ENCODE measurements at regions not wholly inside any gene's neighbourhood (a gene's known extent, or its start where the extent isn't known, plus 50 kb on each side); places are given as distances from the start of the nearest gene placed in this dataset.

- DNase-seq: no peak
Observed at GRCh38 chrX:151796576-151796975, 62.0 kb downstream of the CNGA2 start.

- DNase-seq: no peak
Observed at GRCh38 chrX:151801980-151802379, 67.4 kb downstream of the CNGA2 start.

DNA sequence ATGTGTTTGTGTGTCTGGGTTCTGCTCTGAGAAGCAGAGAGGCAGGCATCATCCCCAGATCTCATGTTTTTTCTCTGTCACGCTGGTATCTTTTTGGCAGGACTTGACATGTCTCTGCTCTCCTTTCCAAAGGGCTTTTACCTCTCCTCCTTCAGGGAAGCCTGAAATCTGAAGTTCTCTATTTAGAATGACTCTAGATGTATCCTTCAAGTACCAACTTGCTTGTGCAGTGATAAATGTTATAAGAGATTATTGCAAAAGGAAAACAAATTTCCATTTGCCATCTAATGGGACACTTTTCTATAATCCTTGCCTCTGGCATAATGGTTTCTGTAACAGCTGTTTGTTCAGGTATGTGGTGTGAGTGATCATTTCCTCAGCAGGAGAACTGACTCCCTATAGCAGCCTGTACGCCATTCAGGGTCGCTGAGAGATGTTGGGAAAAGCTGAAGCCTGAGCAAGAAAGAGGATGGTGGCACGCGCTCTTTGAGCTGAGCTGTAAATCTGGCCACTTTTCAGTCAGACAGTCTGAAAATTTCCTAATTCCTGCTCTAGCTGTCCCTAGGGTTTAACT is 72.5 kb downstream of the CNGA2 start:
- DNase-seq: no peak

- no peak for DNase-seq
Observed at GRCh38 chrX:151812661-151813060, 78.1 kb downstream of the CNGA2 start.

GRCh38 chrX:151814767-151815166 is 80.2 kb downstream of the CNGA2 start:
- DNase-seq: no peak

- DNase-seq: no peak
Observed at GRCh38 chrX:151815398-151815797, 80.9 kb downstream of the CNGA2 start.

DNA sequence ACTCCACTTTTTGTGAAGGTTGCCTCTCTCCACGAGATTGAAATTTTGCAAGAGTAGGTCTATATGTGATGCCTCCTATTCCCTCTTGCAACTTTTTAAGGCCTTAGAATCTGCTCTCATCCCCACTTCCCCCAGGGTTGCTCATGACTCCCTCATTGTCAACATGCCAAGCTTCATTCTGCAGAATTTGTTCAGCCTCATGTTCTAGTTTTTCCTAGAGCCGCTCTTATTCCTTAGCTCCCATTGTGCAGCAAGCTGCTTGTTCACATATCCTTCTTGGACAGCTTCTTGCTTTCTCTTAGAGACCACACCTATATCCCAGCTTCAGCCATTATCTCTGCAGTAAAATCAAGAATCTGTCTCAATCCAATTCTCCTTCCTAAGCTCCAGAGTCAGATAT is 82.4 kb downstream of the CNGA2 start:
- DNase-seq: no peak

- no peak for DNase-seq
Observed at GRCh38 chrX:151818828-151819227, 84.3 kb downstream of the CNGA2 start.

DNA sequence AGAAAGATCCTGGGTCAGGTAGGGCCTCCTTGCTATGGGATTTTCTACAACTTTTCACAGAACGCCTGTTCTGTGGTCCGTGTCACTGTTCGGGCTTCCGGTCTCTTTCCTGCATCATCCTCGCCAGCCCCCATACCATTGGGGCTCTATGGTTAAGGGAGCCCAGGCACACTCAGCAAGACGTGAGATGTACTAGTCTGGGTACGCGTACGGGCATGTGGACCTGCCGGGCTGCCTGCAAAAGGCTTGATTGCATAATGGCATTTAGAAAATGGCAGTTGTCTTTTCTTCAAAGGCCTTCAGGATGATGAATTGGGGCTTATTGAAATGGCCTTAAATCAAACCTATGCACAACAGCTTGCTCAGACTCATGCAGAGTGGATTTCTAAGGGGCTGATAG is 86.7 kb downstream of the CNGA2 start:
- DNase-seq: no peak

DNA sequence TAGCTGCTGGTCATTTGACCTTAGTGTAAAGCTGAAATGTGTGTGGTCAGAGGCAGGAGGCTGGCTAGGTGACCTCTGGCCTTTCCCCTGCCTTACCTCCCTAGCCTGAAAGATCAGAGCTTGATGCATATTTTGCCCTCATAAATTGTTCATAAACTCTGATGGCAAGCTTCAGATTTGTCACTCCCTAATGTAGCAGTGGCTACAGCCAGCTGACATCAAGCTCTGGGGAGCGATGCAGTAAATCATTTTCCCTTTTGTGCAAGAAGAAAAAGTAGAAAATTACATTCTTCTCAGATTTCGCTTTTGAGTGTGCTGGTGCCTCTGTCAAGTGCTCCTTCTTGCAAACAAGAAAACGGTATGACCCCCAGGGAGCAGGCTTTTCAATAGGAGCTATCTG is 87.7 kb upstream of the MAGEA4 start:
- DNase-seq: no peak

DNA sequence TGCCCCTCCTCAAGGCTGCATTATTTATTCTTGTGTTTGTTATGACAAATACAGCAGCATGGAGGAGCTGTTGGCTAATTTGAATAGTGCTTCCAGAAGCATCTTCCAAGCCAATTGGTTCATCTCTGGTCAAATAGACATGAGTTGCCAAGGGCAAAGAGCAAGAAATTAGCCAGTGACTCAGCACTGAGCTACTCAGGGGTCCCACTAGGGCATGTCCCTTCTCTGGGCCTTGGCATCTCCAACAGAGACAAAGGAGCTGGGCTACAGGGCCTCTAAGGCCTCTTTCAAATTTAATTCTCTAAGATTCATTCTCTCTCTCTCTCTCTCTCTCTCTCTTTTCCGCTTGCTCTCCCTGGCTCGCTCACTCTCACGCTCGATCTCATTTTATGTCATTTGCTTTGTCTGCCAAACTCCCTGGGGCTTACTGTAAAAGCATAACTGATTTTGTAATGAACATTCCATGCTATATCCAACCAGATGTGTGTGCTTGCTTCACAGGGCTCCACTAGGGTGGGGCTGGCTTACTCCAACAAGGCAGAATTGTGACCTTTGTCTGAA is 86.7 kb upstream of the MAGEA4 start:
- DNase-seq: peak; percentile 36

DNA sequence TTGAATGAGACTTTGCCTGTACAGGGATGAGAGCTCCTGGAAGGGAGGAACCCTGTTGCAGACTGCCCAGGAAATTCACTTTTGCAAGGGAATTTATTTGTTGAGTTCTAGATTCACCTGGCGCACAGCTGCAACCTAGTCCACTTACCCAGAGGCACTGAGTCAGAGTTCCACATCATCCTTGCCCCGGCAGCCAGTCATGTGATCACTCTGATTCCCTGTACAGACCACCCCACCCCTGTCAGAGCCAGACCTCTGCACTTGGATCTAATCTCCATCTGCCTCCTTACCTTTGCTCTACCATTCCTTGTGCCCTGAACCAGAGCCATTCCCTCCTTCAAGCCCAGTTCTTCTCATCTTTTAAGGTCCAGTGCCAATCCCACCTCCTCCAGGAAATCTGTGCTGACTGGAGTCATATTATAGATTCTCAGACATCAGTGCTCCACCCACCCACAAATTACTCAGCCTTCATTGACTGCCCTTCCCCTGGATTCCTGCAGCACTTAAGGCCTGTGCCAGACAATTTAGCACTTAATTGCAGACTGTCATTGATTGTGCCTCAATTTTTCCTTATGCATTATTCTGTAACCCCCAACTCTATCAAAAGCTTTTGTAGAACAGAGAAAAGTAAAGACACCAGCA is 84.1 kb upstream of the MAGEA4 start:
- no peak for DNase-seq

DNA sequence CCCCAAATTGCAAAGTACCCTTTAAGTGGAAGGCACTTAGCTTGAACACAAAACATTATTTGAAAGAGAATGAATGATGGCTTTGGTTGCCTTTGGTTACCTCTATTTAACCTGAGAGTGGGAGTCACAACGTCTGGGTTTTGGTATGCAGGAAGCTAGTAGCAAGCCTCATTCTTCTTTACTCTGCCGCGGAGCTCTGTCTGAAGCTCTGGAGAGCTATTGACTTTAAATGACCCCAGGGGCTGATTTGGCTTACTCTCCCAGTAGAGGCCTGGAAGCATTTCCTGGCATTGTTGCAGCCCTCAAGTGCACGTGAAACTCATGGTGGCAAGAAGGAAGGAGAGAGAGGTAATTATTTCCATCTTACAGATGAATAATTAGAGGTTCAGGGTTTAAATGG is 81.8 kb upstream of the MAGEA4 start:
- no peak for DNase-seq

GRCh38 chrX:151852294-151852693 is 60.4 kb upstream of the MAGEA4 start:
- no peak for DNase-seq

DNA sequence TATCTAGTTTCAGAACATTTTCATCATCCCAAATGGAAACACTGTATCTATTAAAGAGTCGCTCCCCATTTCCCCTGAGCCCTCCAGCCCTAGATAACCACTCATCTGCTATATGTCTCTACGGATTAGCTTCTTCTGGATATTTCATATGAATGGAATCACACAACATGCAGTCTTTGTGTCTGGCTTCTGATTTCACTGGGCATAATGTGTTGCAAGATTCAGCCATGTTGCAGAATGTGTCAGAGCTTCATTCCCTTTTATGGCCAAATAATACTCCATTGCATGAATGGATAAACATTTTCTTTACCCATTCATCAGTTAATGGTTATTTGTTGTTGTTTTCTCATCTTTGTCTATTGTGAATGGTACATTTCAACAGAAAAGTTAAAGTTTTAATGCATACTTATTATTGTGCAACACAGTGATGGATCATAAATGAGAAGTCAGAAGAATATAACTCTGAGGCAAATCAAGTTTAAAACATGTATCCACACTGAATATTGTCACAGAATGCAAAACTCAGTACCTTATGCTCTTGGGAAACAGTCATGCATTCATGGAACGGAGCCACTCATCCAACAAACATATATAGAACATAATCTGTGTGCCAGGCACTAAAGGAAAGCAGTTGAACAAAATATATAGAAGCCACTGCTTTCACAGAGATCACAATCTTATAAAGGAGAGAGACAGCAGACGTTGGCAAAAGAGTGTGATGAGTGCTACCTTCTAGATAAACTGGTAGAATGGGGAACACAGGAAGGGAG is 57.8 kb upstream of the MAGEA4 start:
- DNase-seq: no peak

GRCh38 chrX:151859481-151859880 is 53.2 kb upstream of the MAGEA4 start:
- DNase-seq: no peak

GRCh38 chrX:151860827-151861226 is 51.9 kb upstream of the MAGEA4 start:
- no peak for DNase-seq

All from femur (tissue), 1 donor.